GM20431 (cell line): ENCODE measurements at regions not wholly inside any gene's neighbourhood (a gene's known extent, or its start where the extent isn't known, plus 50 kb on each side); places are given as distances from the start of the nearest gene placed in this dataset.

ENCODE experiments used
- in situ Hi-C: fragments of 300-500 bp; cut with MseI, MboI; formaldehyde crosslinking; loops from one replicate; pipeline ENCODE4 v1.15.0; 2020; ENCODE audit warnings: low sequenced_read_pairs; ENCODE audit not compliant: unreplicated experiment

GRCh38 chr7:68446183-68446582 is 1152.1 kb upstream of the AUTS2 start:
- in situ Hi-C loops: no loop called here

- in situ Hi-C loops: no loop called here
Observed at GRCh38 chr7:68449099-68449498, 1149.2 kb upstream of the AUTS2 start.

- in situ Hi-C loops: no loop called here
Observed at GRCh38 chr7:68449816-68450215, 1148.5 kb upstream of the AUTS2 start.

- in situ Hi-C loops: no loop called here
Observed at GRCh38 chr7:68454931-68455330, 1143.3 kb upstream of the AUTS2 start.

GRCh38 chr7:68456469-68456868 is 1141.8 kb upstream of the AUTS2 start:
- in situ Hi-C loops: no loop called here

- in situ Hi-C loops: no loop called here
Observed at GRCh38 chr7:68457481-68457880, 1140.8 kb upstream of the AUTS2 start.

- in situ Hi-C loops: no loop called here
Observed at GRCh38 chr7:68458010-68458908, 1140.0 kb upstream of the AUTS2 start.

- in situ Hi-C loops: no loop called here
Observed at GRCh38 chr7:68461430-68461829, 1136.8 kb upstream of the AUTS2 start.

- in situ Hi-C loops: no loop called here
Observed at GRCh38 chr7:68470836-68471435, 1127.3 kb upstream of the AUTS2 start.

- in situ Hi-C loops: no loop called here
Observed at GRCh38 chr7:68472688-68473087, 1125.6 kb upstream of the AUTS2 start.

GRCh38 chr7:68474661-68475216 is 1123.5 kb upstream of the AUTS2 start:
- in situ Hi-C loops: no loop called here

GRCh38 chr7:68476966-68477365 is 1121.3 kb upstream of the AUTS2 start:
- in situ Hi-C loops: no loop called here

GRCh38 chr7:68478326-68478725 is 1119.9 kb upstream of the AUTS2 start:
- in situ Hi-C loops: no loop called here

GRCh38 chr7:68482800-68483199 is 1115.5 kb upstream of the AUTS2 start:
- in situ Hi-C loops: no loop called here

GRCh38 chr7:68484731-68485130 is 1113.5 kb upstream of the AUTS2 start:
- in situ Hi-C loops: no loop called here

GRCh38 chr7:68485253-68485917 is 1112.9 kb upstream of the AUTS2 start:
- in situ Hi-C loops: no loop called here

- in situ Hi-C loops: no loop called here
Observed at GRCh38 chr7:68488341-68489060, 1109.8 kb upstream of the AUTS2 start.

GRCh38 chr7:68491523-68492358 is 1106.5 kb upstream of the AUTS2 start:
- in situ Hi-C loops: no loop called here

- in situ Hi-C loops: no loop called here
Observed at GRCh38 chr7:68492359-68492690, 1106.0 kb upstream of the AUTS2 start.
